Naive B cell (primary cell): ENCODE measurements at regions not wholly inside any gene's neighbourhood (a gene's known extent, or its start where the extent isn't known, plus 50 kb on each side); places are given as distances from the start of the nearest gene placed in this dataset.
"Not testable (repeated sequence)": the region's sequence is repeated elsewhere in the genome, so short reads cannot be mapped to it uniquely, and the experiment has no call there.

Experiments
- ATAC-seq, 2 donors: fragments of 150-1000 bp; cut with Tn5 transposase; 2 replicates each; pipeline ENCODE4 v1.10.0; 2021; ENCODE audit warnings: low read depth in 2 of 2, mild to moderate bottlenecking in 2 of 2, moderate library complexity in 2 of 2
- DNase-seq: peaks from one replicate; pipeline ENCODE4 v3.0.0; 2022
- H3K27ac Mint-ChIP-seq, 6 donors: one replicate each; pipeline ENCODE4 v1.8.0; 2020 to 2022; ENCODE audit warnings: mild to moderate bottlenecking in 6 of 6, mixed read lengths in 6 of 6, moderate library complexity in 5 of 6, inconsistent platforms in 2 of 6
- H3K27me3 Mint-ChIP-seq, 3 donors: one replicate each; pipeline ENCODE4 v1.8.0; 2021 to 2022; ENCODE audit warnings: mixed read lengths in 3 of 3, mild to moderate bottlenecking in 1 of 3
- H3K36me3 Mint-ChIP-seq, 2 donors: one replicate each; pipeline ENCODE4 v1.8.0; 2020 to 2022; ENCODE audit warnings: mixed read lengths in 2 of 2, inconsistent platforms in 1 of 2, mild to moderate bottlenecking in 1 of 2
- H3K4me1 Mint-ChIP-seq, 3 donors: one replicate each; pipeline ENCODE4 v1.8.0; 2020 to 2022; ENCODE audit warnings: mixed read lengths in 3 of 3, inconsistent platforms in 1 of 3, mild to moderate bottlenecking in 1 of 3, moderate library complexity in 1 of 3
- H3K4me3 Mint-ChIP-seq, 8 donors: one replicate each; pipeline ENCODE4 v1.8.0; 2020 to 2022; ENCODE audit warnings: mild to moderate bottlenecking in 8 of 8, mixed read lengths in 8 of 8, moderate library complexity in 8 of 8, inconsistent platforms in 2 of 8
- H3K9me3 Mint-ChIP-seq, 7 donors: one replicate each; pipeline ENCODE4 v1.8.0; 2020 to 2022; ENCODE audit warnings: mixed read lengths in 7 of 7, mild to moderate bottlenecking in 5 of 7, inconsistent platforms in 2 of 7, moderate library complexity in 1 of 7

GRCh38 chr3:27779176-27779575 lies 57.1 kb upstream of the EOMES start:
- H3K36me3 Mint-ChIP-seq = no peaks in the 10 kb centered on the region
- H3K27ac Mint-ChIP-seq = no peak overlapping the region
- DNase-seq (no peak), ATAC-seq (no peak)
- peaks cover 5 to 19% (median 11%) of the 10 kb centered on the region in 3 donors for H3K27me3 Mint-ChIP-seq
- no peak overlapping the region for H3K4me3 Mint-ChIP-seq
- H3K4me1 Mint-ChIP-seq = no peaks in the 10 kb centered on the region
- H3K9me3 Mint-ChIP-seq = no peaks in the 10 kb centered on the region

GRCh38 chr3:27789420-27789819 lies 67.3 kb upstream of the EOMES start:
- Mint-ChIP-seq H3K27me3 (peaks cover 3 to 19% (median 13%) of the 10 kb centered on the region in 3 donors), H3K36me3 (no peaks in the 10 kb centered on the region), H3K4me1 (no peaks in the 10 kb centered on the region), H3K27ac (peak overlapping the region in 1 of 6 donors; percentile 49), H3K9me3 (peaks cover 0 to 2% (median 0%) of the 10 kb centered on the region in 7 donors), H3K4me3 (peak overlapping the region in 1 of 8 donors; percentile 50)
- DNase-seq = no peak
- ATAC-seq = no peak

- H3K27ac Mint-ChIP-seq = no peak overlapping the region
- H3K4me1 Mint-ChIP-seq = no peaks in the 10 kb centered on the region
Observed at GRCh38 chr3:27791956-27792355, 69.8 kb upstream of the EOMES start.

GRCh38 chr3:27792869-27793268 lies 70.7 kb upstream of the EOMES start:
- DNase-seq (no peak), ATAC-seq (no peak)
- H3K9me3 Mint-ChIP-seq = no peaks in the 10 kb centered on the region
- no peaks in the 10 kb centered on the region for H3K36me3 Mint-ChIP-seq
- H3K27ac Mint-ChIP-seq = no peak overlapping the region
- H3K27me3 Mint-ChIP-seq = peaks cover 0 to 7% (median 5%) of the 10 kb centered on the region in 3 donors
- H3K4me3 Mint-ChIP-seq = no peak overlapping the region
- no peaks in the 10 kb centered on the region for H3K4me1 Mint-ChIP-seq

More at GRCh38 chr3:27791956-27792355, 69.8 kb upstream of the EOMES start:
- Mint-ChIP-seq H3K9me3 (no peaks in the 10 kb centered on the region), H3K36me3 (no peaks in the 10 kb centered on the region), H3K4me3 (no peak overlapping the region), H3K27me3 (peaks cover 5 to 7% (median 5%) of the 10 kb centered on the region in 3 donors)
- no peak for ATAC-seq
- no peak for DNase-seq

GRCh38 chr3:27794211-27794610 lies 72.1 kb upstream of the EOMES start:
- DNase-seq (no peak), ATAC-seq (no peak)
- Mint-ChIP-seq H3K4me1 (no peaks in the 10 kb centered on the region), H3K9me3 (no peaks in the 10 kb centered on the region), H3K36me3 (no peaks in the 10 kb centered on the region), H3K4me3 (no peak overlapping the region), H3K27me3 (peaks cover 0 to 7% (median 5%) of the 10 kb centered on the region in 3 donors), H3K27ac (no peak overlapping the region)

GRCh38 chr3:27796365-27796875 lies 74.3 kb upstream of the EOMES start:
- Mint-ChIP-seq H3K27me3 (peaks cover 0 to 7% (median 0%) of the 10 kb centered on the region in 3 donors), H3K9me3 (no peaks in the 10 kb centered on the region), H3K27ac (no peak overlapping the region), H3K4me1 (no peaks in the 10 kb centered on the region), H3K36me3 (no peaks in the 10 kb centered on the region), H3K4me3 (no peak overlapping the region)
- no peak for ATAC-seq
- no peak for DNase-seq

- Mint-ChIP-seq H3K36me3 (no peaks in the 10 kb centered on the region), H3K4me1 (no peaks in the 10 kb centered on the region), H3K4me3 (no peak overlapping the region), H3K27ac (no peak overlapping the region), H3K27me3 (peaks cover 0 to 4% (median 0%) of the 10 kb centered on the region in 3 donors), H3K9me3 (no peaks in the 10 kb centered on the region)
- ATAC-seq (no peak), DNase-seq (no peak)
Observed at GRCh38 chr3:27797773-27798172, 75.7 kb upstream of the EOMES start.

GRCh38 chr3:27800261-27800660 lies 78.1 kb upstream of the EOMES start:
- no peaks in the 10 kb centered on the region for H3K36me3 Mint-ChIP-seq
- peaks cover 0 to 4% (median 0%) of the 10 kb centered on the region in 3 donors for H3K27me3 Mint-ChIP-seq
- ATAC-seq = no peak
- H3K4me3 Mint-ChIP-seq = no peak overlapping the region
- no peaks in the 10 kb centered on the region for H3K4me1 Mint-ChIP-seq
- H3K9me3 Mint-ChIP-seq = no peaks in the 10 kb centered on the region
- no peak for DNase-seq
- H3K27ac Mint-ChIP-seq = no peak overlapping the region

GRCh38 chr3:27802425-27802824 lies 80.3 kb upstream of the EOMES start:
- peaks cover 0 to 5% (median 0%) of the 10 kb centered on the region in 7 donors for H3K9me3 Mint-ChIP-seq
- no peak overlapping the region for H3K4me3 Mint-ChIP-seq
- ATAC-seq (no peak), DNase-seq (no peak)
- H3K27ac Mint-ChIP-seq = no peak overlapping the region
- no peaks in the 10 kb centered on the region for H3K36me3 Mint-ChIP-seq
- H3K27me3 Mint-ChIP-seq = no peaks in the 10 kb centered on the region
- H3K4me1 Mint-ChIP-seq = no peaks in the 10 kb centered on the region

GRCh38 chr3:27802849-27803248 lies 80.7 kb upstream of the EOMES start:
- no peaks in the 10 kb centered on the region for H3K27me3 Mint-ChIP-seq
- H3K27ac Mint-ChIP-seq = no peak overlapping the region
- H3K4me1 Mint-ChIP-seq = no peaks in the 10 kb centered on the region
- H3K4me3 Mint-ChIP-seq = no peak overlapping the region
- no peaks in the 10 kb centered on the region for H3K36me3 Mint-ChIP-seq
- ATAC-seq (no peak), DNase-seq (no peak)
- H3K9me3 Mint-ChIP-seq = peaks cover 0 to 5% (median 0%) of the 10 kb centered on the region in 7 donors

GRCh38 chr3:27805282-27805681 lies 83.2 kb upstream of the EOMES start:
- DNase-seq (no peak), ATAC-seq (no peak)
- Mint-ChIP-seq H3K36me3 (no peaks in the 10 kb centered on the region), H3K4me3 (no peak overlapping the region), H3K9me3 (peaks cover 0 to 5% (median 0%) of the 10 kb centered on the region in 7 donors), H3K27ac (no peak overlapping the region), H3K4me1 (no peaks in the 10 kb centered on the region), H3K27me3 (no peaks in the 10 kb centered on the region)

- ATAC-seq (no peak), DNase-seq (no peak)
- Mint-ChIP-seq H3K4me1 (no peaks in the 10 kb centered on the region), H3K36me3 (no peaks in the 10 kb centered on the region), H3K4me3 (no peak overlapping the region), H3K27me3 (no peaks in the 10 kb centered on the region), H3K9me3 (peaks cover 0 to 13% (median 4%) of the 10 kb centered on the region in 7 donors), H3K27ac (no peak overlapping the region)
Observed at GRCh38 chr3:27813255-27813654, 91.1 kb upstream of the EOMES start.

- not testable (repeated sequence) for H3K4me3 Mint-ChIP-seq, H3K9me3 Mint-ChIP-seq, H3K4me1 Mint-ChIP-seq, H3K27ac Mint-ChIP-seq, ATAC-seq, DNase-seq, H3K36me3 Mint-ChIP-seq
- peaks cover 0 to 12% (median 10%) of the 10 kb centered on the region in 3 donors for H3K27me3 Mint-ChIP-seq
Observed at GRCh38 chr3:27821609-27822008, 99.5 kb upstream of the EOMES start.

GRCh38 chr3:27824312-27825200 lies 102.4 kb upstream of the EOMES start:
- Mint-ChIP-seq H3K27ac (peak overlapping the region in 1 of 6 donors; percentile 10), H3K27me3 (peaks cover 10 to 24% (median 12%) of the 10 kb centered on the region in 3 donors), H3K36me3 (no peaks in the 10 kb centered on the region), H3K4me1 (no peaks in the 10 kb centered on the region), H3K9me3 (no peaks in the 10 kb centered on the region), H3K4me3 (peak overlapping the region in 1 of 8 donors; percentile 60)
- DNase-seq (no peak), ATAC-seq (no peak)
